Nephron progenitor cell (in vitro differentiated cells): ENCODE measurements at regions not wholly inside any gene's neighbourhood (a gene's known extent, or its start where the extent isn't known, plus 50 kb on each side); places are given as distances from the start of the nearest gene placed in this dataset.

ENCODE experiments used
- DNase-seq: peaks from one replicate; pipeline ENCODE4 v3.0.0; 2021
- H3K27ac Mint-ChIP-seq: 2 replicates; pipeline ENCODE4 v1.8.0; 2021; ENCODE audit warnings: mild to moderate bottlenecking, moderate library complexity, mixed read lengths
- H3K27me3 Mint-ChIP-seq: 2 replicates; pipeline ENCODE4 v1.8.0; 2021; ENCODE audit warnings: mild to moderate bottlenecking, low read depth, mixed read lengths; ENCODE audit not compliant: poor library complexity
- H3K36me3 Mint-ChIP-seq: 2 replicates; pipeline ENCODE4 v1.8.0; 2021; ENCODE audit warnings: low read depth, mixed read lengths
- H3K4me1 Mint-ChIP-seq: 2 replicates; pipeline ENCODE4 v1.8.0; 2021; ENCODE audit warnings: mixed read lengths
- H3K4me3 Mint-ChIP-seq: 2 replicates; pipeline ENCODE4 v1.8.0; 2021; ENCODE audit warnings: mild to moderate bottlenecking, moderate library complexity, mixed read lengths
- H3K9me3 Mint-ChIP-seq: 2 replicates; pipeline ENCODE4 v1.8.0; 2021; ENCODE audit warnings: mild to moderate bottlenecking, moderate library complexity, mixed read lengths
- TF ChIP-seq, protein P1 (sequence below): fragments of 200-600 bp; sonication (generic); IDR thresholded peaks from 2 replicates; pipeline ENCODE4 v1.5.0; 2021; ENCODE audit warnings: antibody characterized with exemption

DNA sequence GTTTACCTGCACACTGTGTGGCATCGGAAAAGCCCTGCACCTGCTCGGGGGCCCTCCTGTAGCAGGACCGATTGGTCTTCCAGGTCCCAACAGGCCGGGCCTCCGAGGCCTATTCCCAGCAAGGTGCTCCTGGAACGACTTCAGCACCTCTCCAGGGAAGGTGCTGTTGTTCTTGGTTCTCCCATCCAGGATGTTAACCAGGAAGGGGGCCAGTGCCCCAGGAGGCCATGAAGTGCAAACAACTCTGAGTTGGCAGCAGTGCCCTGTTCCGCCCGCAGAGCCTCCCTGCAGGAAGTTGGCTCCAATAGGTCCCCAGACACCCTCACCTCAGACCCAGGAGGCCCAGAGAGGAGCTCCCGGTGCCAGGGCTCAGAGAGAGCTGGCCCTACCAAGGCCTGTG lies 64.0 kb upstream of the DUSP5 start:
- Mint-ChIP-seq H3K4me1 (peaks cover 30% of the 10 kb centered on the region), H3K4me3 (no peak overlapping the region), H3K9me3 (no peaks in the 10 kb centered on the region), H3K27ac (no peak overlapping the region), H3K36me3 (no peaks in the 10 kb centered on the region), H3K27me3 (no peaks in the 10 kb centered on the region)
- DNase-seq: no peak
- TF ChIP-seq, protein P1, sequence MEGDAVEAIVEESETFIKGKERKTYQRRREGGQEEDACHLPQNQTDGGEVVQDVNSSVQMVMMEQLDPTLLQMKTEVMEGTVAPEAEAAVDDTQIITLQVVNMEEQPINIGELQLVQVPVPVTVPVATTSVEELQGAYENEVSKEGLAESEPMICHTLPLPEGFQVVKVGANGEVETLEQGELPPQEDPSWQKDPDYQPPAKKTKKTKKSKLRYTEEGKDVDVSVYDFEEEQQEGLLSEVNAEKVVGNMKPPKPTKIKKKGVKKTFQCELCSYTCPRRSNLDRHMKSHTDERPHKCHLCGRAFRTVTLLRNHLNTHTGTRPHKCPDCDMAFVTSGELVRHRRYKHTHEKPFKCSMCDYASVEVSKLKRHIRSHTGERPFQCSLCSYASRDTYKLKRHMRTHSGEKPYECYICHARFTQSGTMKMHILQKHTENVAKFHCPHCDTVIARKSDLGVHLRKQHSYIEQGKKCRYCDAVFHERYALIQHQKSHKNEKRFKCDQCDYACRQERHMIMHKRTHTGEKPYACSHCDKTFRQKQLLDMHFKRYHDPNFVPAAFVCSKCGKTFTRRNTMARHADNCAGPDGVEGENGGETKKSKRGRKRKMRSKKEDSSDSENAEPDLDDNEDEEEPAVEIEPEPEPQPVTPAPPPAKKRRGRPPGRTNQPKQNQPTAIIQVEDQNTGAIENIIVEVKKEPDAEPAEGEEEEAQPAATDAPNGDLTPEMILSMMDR: no peak

DNA sequence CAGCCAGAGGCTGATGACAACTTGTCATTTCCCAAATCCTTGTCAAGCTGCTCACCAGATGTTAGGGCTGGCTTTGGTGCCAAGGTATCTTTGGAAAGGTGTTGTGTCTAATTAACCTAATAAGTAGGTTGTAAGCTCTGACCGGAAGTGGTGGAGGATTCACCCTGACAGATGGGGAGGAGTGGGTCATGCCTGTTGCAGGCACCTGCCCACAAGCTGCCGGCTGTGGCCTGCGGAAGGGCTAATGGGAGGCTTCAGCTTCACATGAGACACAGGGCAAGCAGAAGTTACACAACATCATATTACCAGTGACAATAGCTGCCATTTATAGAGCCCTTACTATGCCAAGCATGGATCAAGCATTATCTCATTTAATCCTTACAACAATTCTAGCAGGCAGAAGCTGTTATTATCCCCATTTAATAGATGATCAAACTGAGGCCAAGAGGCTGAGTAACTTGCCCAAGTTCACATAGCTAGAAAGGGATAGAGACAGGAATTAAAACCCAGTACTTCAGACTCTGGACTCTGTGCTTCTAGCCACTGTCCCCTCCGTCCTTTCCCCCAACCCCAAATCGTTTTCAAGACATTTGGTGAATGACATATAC lies 63.1 kb upstream of the DUSP5 start:
- H3K4me1 Mint-ChIP-seq: peaks cover 24% of the 10 kb centered on the region
- H3K4me3 Mint-ChIP-seq: no peak overlapping the region
- peaks cover 4% of the 10 kb centered on the region for H3K27me3 Mint-ChIP-seq

DNA sequence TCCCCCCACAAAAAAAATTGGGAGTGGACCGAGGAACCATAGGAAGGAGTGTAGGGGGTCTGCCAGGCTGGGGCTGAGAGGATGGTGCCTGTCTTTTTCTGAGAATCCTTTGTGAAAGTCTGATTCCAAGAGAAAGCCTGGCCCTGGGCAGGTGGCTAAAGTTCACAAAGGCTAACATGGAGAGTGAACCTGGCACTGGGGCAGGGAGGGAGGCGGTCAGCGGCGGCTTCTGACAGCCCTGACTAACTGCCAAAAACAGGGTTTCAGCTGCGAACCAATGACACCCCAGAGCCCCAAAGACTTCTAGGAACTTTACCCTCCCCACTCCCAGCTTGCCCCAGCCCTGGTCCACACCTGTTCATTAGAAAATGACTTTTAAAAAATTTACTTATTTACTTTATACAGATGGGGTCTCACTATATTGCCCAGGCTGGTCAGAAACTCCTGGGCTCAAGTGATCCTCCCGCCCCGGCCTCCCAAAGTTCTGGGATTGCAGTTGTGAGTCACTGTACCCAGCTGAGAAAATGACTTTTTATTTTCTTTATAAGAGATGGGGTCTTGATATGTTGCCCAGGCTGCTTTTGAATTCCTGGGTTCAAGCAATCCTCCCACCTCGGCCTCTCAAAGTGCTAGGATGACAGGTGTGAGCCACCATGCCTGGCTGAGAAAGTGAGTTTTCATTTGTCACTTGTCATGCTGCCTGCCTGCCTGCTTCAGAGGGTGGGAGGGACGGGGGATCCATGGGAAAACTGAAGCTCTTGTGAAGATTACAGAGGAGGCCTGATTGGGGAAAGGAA lies 61.0 kb upstream of the DUSP5 start:
- Mint-ChIP-seq H3K9me3 (no peaks in the 10 kb centered on the region), H3K36me3 (no peaks in the 10 kb centered on the region), H3K27ac (no peak overlapping the region), H3K4me3 (no peak overlapping the region), H3K4me1 (peaks cover 24% of the 10 kb centered on the region), H3K27me3 (peaks cover 6% of the 10 kb centered on the region)
- TF ChIP-seq, protein P1: no peak
- DNase-seq: no peak

More for the DNA sequence above, 63.1 kb upstream of the DUSP5 start:
- Mint-ChIP-seq H3K9me3 (no peaks in the 10 kb centered on the region), H3K36me3 (no peaks in the 10 kb centered on the region), H3K27ac (no peak overlapping the region)
- DNase-seq: no peak
- TF ChIP-seq, protein P1: no peak

DNA sequence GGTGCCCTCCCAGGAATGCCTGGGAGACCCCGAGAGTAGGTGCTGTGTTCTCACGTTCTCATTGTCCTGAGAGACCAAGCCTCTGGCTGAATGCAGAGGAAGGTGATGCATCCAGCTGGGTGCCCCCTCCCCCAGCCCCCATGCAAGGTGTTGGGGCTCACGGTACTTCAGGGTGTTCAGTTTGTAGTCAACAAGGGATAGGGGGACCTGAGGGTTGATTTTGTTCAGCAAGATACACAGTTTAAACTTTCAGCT lies 60.4 kb upstream of the DUSP5 start:
- Mint-ChIP-seq H3K36me3 (no peaks in the 10 kb centered on the region), H3K27me3 (peaks cover 6% of the 10 kb centered on the region), H3K9me3 (no peaks in the 10 kb centered on the region), H3K27ac (no peak overlapping the region), H3K4me3 (no peak overlapping the region), H3K4me1 (peaks cover 27% of the 10 kb centered on the region)
- TF ChIP-seq, protein P1: no peak
- no peak for DNase-seq

DNA sequence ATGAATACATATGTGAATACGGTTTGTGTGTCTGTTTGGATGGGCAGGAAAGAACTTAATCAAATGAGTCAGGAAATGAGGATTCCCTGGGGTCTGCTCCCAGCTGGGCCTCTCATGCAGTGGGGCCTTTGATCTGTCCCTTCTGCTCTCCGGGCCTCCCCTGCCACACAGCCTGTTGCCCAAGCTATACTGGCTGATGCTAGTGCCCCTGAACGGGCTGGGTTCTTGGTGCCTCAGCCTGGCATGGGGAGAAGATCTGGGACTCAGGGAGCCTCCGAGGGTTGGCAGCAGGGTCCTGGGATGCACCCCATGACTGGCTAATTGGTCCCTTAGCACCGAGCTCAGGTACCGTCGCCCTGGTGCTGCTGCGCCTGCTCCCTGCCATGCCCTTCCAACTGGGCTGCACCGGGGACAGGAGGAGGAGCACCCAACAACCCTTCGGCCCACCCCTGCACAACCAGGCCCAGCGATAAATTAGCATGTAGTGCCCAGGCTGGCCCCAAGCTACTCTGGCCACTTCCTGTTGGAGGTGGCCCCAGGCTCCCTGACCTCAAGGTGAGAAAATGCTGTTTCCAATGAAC lies 59.9 kb upstream of the DUSP5 start:
- no peak for DNase-seq
- TF ChIP-seq, protein P1: no peak
- H3K27me3 Mint-ChIP-seq: peaks cover 6% of the 10 kb centered on the region
- H3K27ac Mint-ChIP-seq: no peak overlapping the region
- H3K9me3 Mint-ChIP-seq: no peaks in the 10 kb centered on the region
- peaks cover 32% of the 10 kb centered on the region for H3K4me1 Mint-ChIP-seq
- no peaks in the 10 kb centered on the region for H3K36me3 Mint-ChIP-seq
- no peak overlapping the region for H3K4me3 Mint-ChIP-seq
